ENCODE measurements at regions not wholly inside any gene's neighbourhood (a gene's known extent, or its start where the extent isn't known, plus 50 kb on each side); places are given as distances from the start of the nearest gene placed in this dataset.
"Not testable (repeated sequence)": the region's sequence is repeated elsewhere in the genome, so short reads cannot be mapped to it uniquely, and the experiment has no call there.

- no peaks in the 10 kb centered on the region for H3K36me3 ChIP-seq (ENCODE audit: control insufficient read depth, insufficient read depth, low read length)
- no peak for DNase-seq (ENCODE audit: low read depth)
- no peaks in the 10 kb centered on the region for H3K27me3 ChIP-seq (ENCODE audit: control insufficient read depth, insufficient read depth, low read length)
- TF ChIP-seq CTCF (IDR thresholded peaks at IDR 0.05; ENCODE audit: insufficient read depth, low read depth, low read length), result no peak
- no peak overlapping the region for H3K4me3 ChIP-seq (ENCODE audit: low read depth, low read length)
- POLR2A ChIA-PET, result no interaction called here
- CTCF ChIA-PET, result no interaction called here
Measured at GRCh38 chrX:7606039-7606652, 236.8 kb upstream of the VCX start.

- Histone ChIP-seq H3K27me3 (ENCODE audit: control insufficient read depth, insufficient read depth, low read length) (no peaks in the 10 kb centered on the region), H3K36me3 (ENCODE audit: control insufficient read depth, insufficient read depth, low read length) (no peaks in the 10 kb centered on the region), H3K4me3 (ENCODE audit: low read depth, low read length) (no peak overlapping the region)
- ChIA-PET CTCF (no interaction called here), POLR2A (no interaction called here)
- no peak for TF ChIP-seq CTCF (IDR thresholded peaks at IDR 0.05; ENCODE audit: insufficient read depth, low read depth, low read length)
- DNase-seq (ENCODE audit: low read depth), result no peak
Measured at GRCh38 chrX:7603387-7603786, 239.6 kb upstream of the VCX start.

GRCh38 chrX:7596822-7597221 is 246.1 kb upstream of the VCX start:
- CTCF ChIA-PET, result no interaction called here
- Histone ChIP-seq H3K4me3 (ENCODE audit: low read depth, low read length) (no peak overlapping the region), H3K36me3 (ENCODE audit: control insufficient read depth, insufficient read depth, low read length) (no peaks in the 10 kb centered on the region)

GRCh38 chrX:7593370-7593769 is 249.6 kb upstream of the VCX start:
- CTCF ChIA-PET; DNase-seq (ENCODE audit: low read depth): not testable (repeated sequence)

More at GRCh38 chrX:7596822-7597221, 246.1 kb upstream of the VCX start:
- no peak for TF ChIP-seq CTCF (IDR thresholded peaks at IDR 0.05; ENCODE audit: insufficient read depth, low read depth, low read length)
- H3K27me3 ChIP-seq (ENCODE audit: control insufficient read depth, insufficient read depth, low read length), result no peaks in the 10 kb centered on the region
- no peak for DNase-seq (ENCODE audit: low read depth)
- POLR2A ChIA-PET, result no interaction called here

GRCh38 chrX:7586126-7586525 is 256.8 kb upstream of the VCX start:
- no peak for DNase-seq (ENCODE audit: low read depth)
- peak; percentile 58 for TF ChIP-seq CTCF (IDR thresholded peaks at IDR 0.05; ENCODE audit: insufficient read depth, low read depth, low read length)
- H3K27me3 ChIP-seq (ENCODE audit: control insufficient read depth, insufficient read depth, low read length), result no peaks in the 10 kb centered on the region
- no peak overlapping the region for H3K4me3 ChIP-seq (ENCODE audit: low read depth, low read length)
- CTCF ChIA-PET, result interaction anchor here (0.6 kb wide), 1 partner anchor 84 kb away, joined by 3 read pairs; no protein-coding TSS in a partner anchor
- H3K36me3 ChIP-seq (ENCODE audit: control insufficient read depth, insufficient read depth, low read length), result no peaks in the 10 kb centered on the region
- POLR2A ChIA-PET, result no interaction called here

More at GRCh38 chrX:7593370-7593769, 249.6 kb upstream of the VCX start:
- H3K36me3 ChIP-seq (ENCODE audit: control insufficient read depth, insufficient read depth, low read length); POLR2A ChIA-PET; H3K27me3 ChIP-seq (ENCODE audit: control insufficient read depth, insufficient read depth, low read length); H3K4me3 ChIP-seq (ENCODE audit: low read depth, low read length): not testable (repeated sequence)

- ChIA-PET POLR2A (no interaction called here), CTCF (no interaction called here)
Measured at GRCh38 chrX:7582191-7582590, 260.8 kb upstream of the VCX start.

More at GRCh38 chrX:7582191-7582590, 260.8 kb upstream of the VCX start:
- no peak for TF ChIP-seq CTCF (IDR thresholded peaks at IDR 0.05; ENCODE audit: insufficient read depth, low read depth, low read length)
- no peaks in the 10 kb centered on the region for H3K27me3 ChIP-seq (ENCODE audit: control insufficient read depth, insufficient read depth, low read length)
- H3K36me3 ChIP-seq (ENCODE audit: control insufficient read depth, insufficient read depth, low read length), result no peaks in the 10 kb centered on the region
- H3K4me3 ChIP-seq (ENCODE audit: low read depth, low read length), result no peak overlapping the region
- no peak for DNase-seq (ENCODE audit: low read depth)

Measured in BJ (cell line).